Endothelial cell of umbilical vein (primary cell): ENCODE measurements at regions not wholly inside any gene's neighbourhood (a gene's known extent, or its start where the extent isn't known, plus 50 kb on each side); places are given as distances from the start of the nearest gene placed in this dataset.

ENCODE experiments used
- BruUV-seq: library from RNA; stranded (reverse); fragments of 400-500 nt; replicated peaks from 2 replicates; lab custom pipeline; 2021; lab: Mats Ljungman, UMichigan
- CTCF ChIA-PET: fragments of 300-600, 350-600 bp; sonication (Branson Sonifier 250); formaldehyde crosslinking; loops from one replicate; lab custom pipeline; 2021; ENCODE audit warnings: antibody characterized with exemption, inconsistent platforms; lab: Charles Lee
- POLR2A ChIA-PET: fragments of 300-600, 350-600 bp; sonication (Branson Sonifier 250); formaldehyde crosslinking; loops from one replicate; lab custom pipeline; 2021; ENCODE audit warnings: antibody characterized with exemption, inconsistent platforms; lab: Charles Lee
- DNase-seq: peaks from one replicate; pipeline ENCODE4 v3.0.0-alpha.2; 2011; ENCODE audit warnings: low read depth, low spot score
- FAIRE-seq: peaks from 2 replicates; lab custom pipeline; 2011; peaks lifted over from hg19 to GRCh38; lab: Jason Lieb, UNC
- H2AFZ ChIP-seq: 2 replicates; pipeline ENCODE4 v1.6.0; 2012; ENCODE audit warnings: low read depth, low read length, control low read depth, inconsistent platforms
- H3K27ac ChIP-seq: 2 replicates; pipeline ENCODE4 v1.5.1; 2011; ENCODE audit warnings: low read depth, mild to moderate bottlenecking, control low read depth, low read length, moderate library complexity; ENCODE audit not compliant: insufficient read depth
- H3K27me3 ChIP-seq, 2 experiments: 2 replicates each; pipeline versions ENCODE4 v1.6.0 to v1.6.1; 2011; ENCODE audit warnings: low read length in 2 of 2, mixed read lengths in 1 of 2; ENCODE audit not compliant: control insufficient read depth in 2 of 2, insufficient read depth in 2 of 2
- H3K36me3 ChIP-seq, 2 experiments: 2 replicates in 1 of 2; 3 replicates in 1 of 2; pipeline ENCODE4 v1.5.1; 2011; ENCODE audit warnings: low read length in 2 of 2, mild to moderate bottlenecking in 1 of 2, moderate library complexity in 1 of 2; ENCODE audit not compliant: control insufficient read depth in 2 of 2, insufficient read depth in 2 of 2; ENCODE audit errors: extremely low read depth in 1 of 2
- H3K4me1 ChIP-seq: 3 replicates; pipeline ENCODE4 v1.5.1; 2011; ENCODE audit warnings: mild to moderate bottlenecking, low read length; ENCODE audit not compliant: control insufficient read depth, insufficient read depth; ENCODE audit errors: extremely low read depth
- H3K4me2 ChIP-seq: 2 replicates; pipeline ENCODE4 v1.6.1; 2011; ENCODE audit warnings: low read length, control low read depth, mixed read lengths; ENCODE audit not compliant: insufficient read depth
- H3K4me3 ChIP-seq, 3 experiments: fragments of 200-600 bp in 1 of 3; sonication (generic), shearing (Covaris generic) in 1 of 3; replicated peaks in 1 of 3; 2 replicates each; pipeline ENCODE4 v1.5.1; 2011 to 2016; ENCODE audit warnings: control low read depth in 3 of 3, low read length in 3 of 3, mild to moderate bottlenecking in 2 of 3, inconsistent platforms in 1 of 3, low read depth in 1 of 3, moderate library complexity in 1 of 3; ENCODE audit not compliant: insufficient read depth in 1 of 3
- H3K79me2 ChIP-seq: 2 replicates; pipeline ENCODE4 v1.6.0; 2012; ENCODE audit warnings: low read length, inconsistent platforms; ENCODE audit not compliant: control insufficient read depth, insufficient read depth
- H3K9ac ChIP-seq: replicated peaks from 2 replicates; pipeline ENCODE3; 2011; ENCODE audit warnings: low read length, control low read depth; ENCODE audit not compliant: insufficient read depth; ENCODE audit errors: extremely low read depth
- H3K9me1 ChIP-seq: replicated peaks from 3 replicates; pipeline ENCODE4 v1.6.0; 2011; ENCODE audit warnings: mild to moderate bottlenecking, low read length; ENCODE audit not compliant: control insufficient read depth, insufficient read depth; ENCODE audit errors: extremely low read depth
- H3K9me3 ChIP-seq: replicated peaks from 2 replicates; pipeline ENCODE4 v1.5.1; 2012; ENCODE audit warnings: low read length, inconsistent platforms; ENCODE audit not compliant: control insufficient read depth, insufficient read depth
- H4K20me1 ChIP-seq: replicated peaks from 2 replicates; pipeline ENCODE3; 2011; ENCODE audit warnings: mild to moderate bottlenecking, low read length; ENCODE audit not compliant: control insufficient read depth, insufficient read depth; ENCODE audit errors: extremely low read depth
- EZH2 ChIP-seq: IDR thresholded peaks from 2 replicates; pipeline ENCODE4 v1.6.1; 2012; ENCODE audit warnings: borderline replicate concordance, low read depth, mild to moderate bottlenecking, moderate library complexity, low read length, inconsistent platforms; ENCODE audit not compliant: severe bottlenecking
- FOS ChIP-seq: IDR thresholded peaks from 2 replicates; pipeline ENCODE4 v1.6.1; 2011; ENCODE audit warnings: mild to moderate bottlenecking, low read length, moderate library complexity, borderline replicate concordance; ENCODE audit not compliant: insufficient read depth
- GATA2 ChIP-seq: IDR thresholded peaks from 2 replicates; pipeline ENCODE4 v1.7.0; 2011; ENCODE audit warnings: low read depth, mild to moderate bottlenecking, moderate library complexity, mixed read lengths, low read length; ENCODE audit not compliant: insufficient read length, insufficient read depth
- JUN ChIP-seq: IDR thresholded peaks from 2 replicates; pipeline ENCODE4 v1.6.1; 2011; ENCODE audit warnings: borderline replicate concordance, low read depth; ENCODE audit not compliant: insufficient read length, insufficient read depth
- MYC ChIP-seq: IDR thresholded peaks from one replicate; pipeline ENCODE4 v1.6.1; 2011; ENCODE audit warnings: mild to moderate bottlenecking, low read depth, low read length
- POLR2A ChIP-seq: IDR thresholded peaks from 2 replicates; pipeline ENCODE4 v1.6.1; 2012; ENCODE audit warnings: low read depth, mild to moderate bottlenecking, control low read depth, low read length
- POLR2AphosphoS5 ChIP-seq: IDR thresholded peaks from 2 replicates; pipeline ENCODE4 v1.6.1; 2012; ENCODE audit warnings: low read depth, mild to moderate bottlenecking, control low read depth, low read length, moderate library complexity; ENCODE audit not compliant: insufficient read depth
- dilution Hi-C: fragments of 300-500 bp; cut with MboI; formaldehyde crosslinking; loops from one replicate; pipeline ENCODE4 v1.15.0; 2019; ENCODE audit warnings: low sequenced_read_pairs; ENCODE audit not compliant: extremely low pct_ligation_motif_present
- intact Hi-C: fragments of 100-400 bp; cut with micrococcal nuclease; formaldehyde crosslinking; loops from one replicate; pipeline ENCODE4 v1.10.0; 2022
- TF ChIP-seq, protein P1 (sequence below), 2 donors: IDR thresholded peaks; 1 replicate in 1 of 2; 2 replicates in 1 of 2; pipeline ENCODE4 v1.5.1; 2011; ENCODE audit warnings: low read length in 2 of 2, mild to moderate bottlenecking in 2 of 2, moderate library complexity in 2 of 2, control low read depth in 1 of 2, inconsistent platforms in 1 of 2, low read depth in 1 of 2; ENCODE audit not compliant: insufficient read depth in 1 of 2; ENCODE audit errors: extremely low read depth in 1 of 2
- TF ChIP-seq, protein P2 (sequence below): IDR thresholded peaks from 2 replicates; pipeline ENCODE4 v1.6.1; 2011; ENCODE audit not compliant: insufficient read depth, insufficient read length

- intact Hi-C loops (no loop called here), dilution Hi-C loops (no loop called here)
- ChIA-PET CTCF (no interaction called here), POLR2A (no interaction called here)
- no peak for FAIRE-seq
- no peaks in the 10 kb centered on the region for H3K36me3 ChIP-seq
- no peak overlapping the region for H3K4me3 ChIP-seq
- no peaks in the 10 kb centered on the region for H3K79me2 ChIP-seq
- no peak overlapping the region for H3K9ac ChIP-seq
- no peak for DNase-seq
- no peaks in the 10 kb centered on the region for H4K20me1 ChIP-seq
- no peak overlapping the region for H3K27ac ChIP-seq
- no peak overlapping the region for H2AFZ ChIP-seq
- H3K9me1 ChIP-seq: no peaks in the 10 kb centered on the region
- no peaks in the 10 kb centered on the region for H3K4me1 ChIP-seq
- no peaks in the 10 kb centered on the region for H3K9me3 ChIP-seq
- no peak overlapping the region for H3K4me2 ChIP-seq
- no TSS peak for BruUV-seq
- H3K27me3 ChIP-seq: no peaks in the 10 kb centered on the region
- TF ChIP-seq POLR2A (no peak), JUN (no peak), POLR2AphosphoS5 (no peak), FOS (no peak), GATA2 (no peak), EZH2 (no peak), MYC (no peak)
- TF ChIP-seq, protein P1, sequence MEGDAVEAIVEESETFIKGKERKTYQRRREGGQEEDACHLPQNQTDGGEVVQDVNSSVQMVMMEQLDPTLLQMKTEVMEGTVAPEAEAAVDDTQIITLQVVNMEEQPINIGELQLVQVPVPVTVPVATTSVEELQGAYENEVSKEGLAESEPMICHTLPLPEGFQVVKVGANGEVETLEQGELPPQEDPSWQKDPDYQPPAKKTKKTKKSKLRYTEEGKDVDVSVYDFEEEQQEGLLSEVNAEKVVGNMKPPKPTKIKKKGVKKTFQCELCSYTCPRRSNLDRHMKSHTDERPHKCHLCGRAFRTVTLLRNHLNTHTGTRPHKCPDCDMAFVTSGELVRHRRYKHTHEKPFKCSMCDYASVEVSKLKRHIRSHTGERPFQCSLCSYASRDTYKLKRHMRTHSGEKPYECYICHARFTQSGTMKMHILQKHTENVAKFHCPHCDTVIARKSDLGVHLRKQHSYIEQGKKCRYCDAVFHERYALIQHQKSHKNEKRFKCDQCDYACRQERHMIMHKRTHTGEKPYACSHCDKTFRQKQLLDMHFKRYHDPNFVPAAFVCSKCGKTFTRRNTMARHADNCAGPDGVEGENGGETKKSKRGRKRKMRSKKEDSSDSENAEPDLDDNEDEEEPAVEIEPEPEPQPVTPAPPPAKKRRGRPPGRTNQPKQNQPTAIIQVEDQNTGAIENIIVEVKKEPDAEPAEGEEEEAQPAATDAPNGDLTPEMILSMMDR (IDR thresholded peaks at IDR 0.05; ENCODE audit: extremely low read depth in 1 of 2, insufficient read depth in 1 of 2, low read depth in 1 of 2, low read length in 2 of 2): no peak
- TF ChIP-seq, protein P2, sequence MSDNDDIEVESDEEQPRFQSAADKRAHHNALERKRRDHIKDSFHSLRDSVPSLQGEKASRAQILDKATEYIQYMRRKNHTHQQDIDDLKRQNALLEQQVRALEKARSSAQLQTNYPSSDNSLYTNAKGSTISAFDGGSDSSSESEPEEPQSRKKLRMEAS: no peak
Measured at GRCh38 chr6:119444642-119445557, 95.3 kb upstream of the MAN1A1 start.
